Lower lobe of right lung (tissue), 2 donors: ENCODE measurements at regions not wholly inside any gene's neighbourhood (a gene's known extent, or its start where the extent isn't known, plus 50 kb on each side); places are given as distances from the start of the nearest gene placed in this dataset.

Experiments
- ATAC-seq, 2 donors: fragments of 200-7000 bp; cut with Tn5 transposase; one replicate each; pipeline ENCODE4 v1.9.1; 2020 to 2022; ENCODE audit warnings: mild to moderate bottlenecking in 2 of 2, moderate library complexity in 2 of 2
- DNase-seq: peaks from one replicate; pipeline ENCODE4 v3.0.0-alpha.2; 2020
- H3K27ac ChIP-seq: fragments of 200-600 bp; one replicate; pipeline ENCODE4 v1.8.0; 2022
- H3K27me3 ChIP-seq: fragments of 200-600 bp; one replicate; pipeline ENCODE4 v1.8.0; 2022; ENCODE audit warnings: low read depth
- H3K36me3 ChIP-seq: fragments of 200-600 bp; one replicate; pipeline ENCODE4 v1.8.0; 2022; ENCODE audit warnings: mild to moderate bottlenecking
- H3K4me1 ChIP-seq: fragments of 200-600 bp; one replicate; pipeline ENCODE4 v1.8.0; 2022
- H3K4me3 ChIP-seq: fragments of 200-600 bp; one replicate; pipeline ENCODE4 v1.8.0; 2022; ENCODE audit warnings: mild to moderate bottlenecking
- H3K9me3 ChIP-seq: fragments of 200-600 bp; one replicate; pipeline ENCODE4 v1.8.0; 2022
- CTCF ChIP-seq: fragments of 200-600 bp; IDR thresholded peaks from one replicate; pipeline ENCODE4 v1.8.0; 2022; ENCODE audit warnings: antibody characterized with exemption, mild to moderate bottlenecking
- intact Hi-C: fragments of 100-400 bp; cut with DNase I; formaldehyde crosslinking; loops from one replicate; pipeline ENCODE4 v1.11.0; 2022
- donor health status: DM: no; HTN: yes; CAD: no; lungs with severe emphysema.

GRCh38 chr18:50458366-50458765 is 83.5 kb downstream of the SKA1 start:
- no peak for TF ChIP-seq CTCF
- H3K4me3 ChIP-seq = no peak overlapping the region

GRCh38 chr18:50458796-50459195 is 84.0 kb downstream of the SKA1 start:
- no peak overlapping the region for H3K27ac ChIP-seq
- H3K4me3 ChIP-seq = no peak overlapping the region
- intact Hi-C loops = no loop called here
- no peaks in the 10 kb centered on the region for H3K9me3 ChIP-seq
- no peaks in the 10 kb centered on the region for H3K27me3 ChIP-seq
- no peak for TF ChIP-seq CTCF
- H3K36me3 ChIP-seq = no peaks in the 10 kb centered on the region
- DNase-seq (no peak), ATAC-seq (no peak)
- H3K4me1 ChIP-seq = no peaks in the 10 kb centered on the region

More at GRCh38 chr18:50458366-50458765, 83.5 kb downstream of the SKA1 start:
- intact Hi-C loops = no loop called here
- H3K9me3 ChIP-seq = no peaks in the 10 kb centered on the region
- no peak overlapping the region for H3K27ac ChIP-seq
- DNase-seq = no peak
- no peaks in the 10 kb centered on the region for H3K4me1 ChIP-seq
- no peaks in the 10 kb centered on the region for H3K36me3 ChIP-seq
- ATAC-seq = no peak
- no peaks in the 10 kb centered on the region for H3K27me3 ChIP-seq

- no peaks in the 10 kb centered on the region for H3K9me3 ChIP-seq
- no peak for DNase-seq
- no peaks in the 10 kb centered on the region for H3K4me1 ChIP-seq
- H3K36me3 ChIP-seq = no peaks in the 10 kb centered on the region
- H3K27ac ChIP-seq = no peak overlapping the region
- intact Hi-C loops = no loop called here
- no peak for TF ChIP-seq CTCF
- ATAC-seq = no peak
- H3K27me3 ChIP-seq = no peaks in the 10 kb centered on the region
- H3K4me3 ChIP-seq = no peak overlapping the region
Measured at GRCh38 chr18:50460062-50460461, 85.2 kb downstream of the SKA1 start.

GRCh38 chr18:50460716-50461115 is 85.9 kb downstream of the SKA1 start:
- intact Hi-C loops = no loop called here
- H3K4me1 ChIP-seq = no peaks in the 10 kb centered on the region

GRCh38 chr18:50461251-50461650 is 86.4 kb downstream of the SKA1 start:
- intact Hi-C loops = no loop called here
- TF ChIP-seq CTCF = no peak
- ATAC-seq (no peak), DNase-seq (no peak)
- Histone ChIP-seq H3K36me3 (no peaks in the 10 kb centered on the region), H3K4me1 (no peaks in the 10 kb centered on the region), H3K27me3 (no peaks in the 10 kb centered on the region), H3K27ac (no peak overlapping the region), H3K4me3 (no peak overlapping the region), H3K9me3 (no peaks in the 10 kb centered on the region)

More at GRCh38 chr18:50460716-50461115, 85.9 kb downstream of the SKA1 start:
- Histone ChIP-seq H3K9me3 (no peaks in the 10 kb centered on the region), H3K27me3 (no peaks in the 10 kb centered on the region), H3K36me3 (no peaks in the 10 kb centered on the region), H3K27ac (no peak overlapping the region), H3K4me3 (no peak overlapping the region)
- DNase-seq (no peak), ATAC-seq (no peak)
- no peak for TF ChIP-seq CTCF
